Stimulated activated naive CD8-positive, alpha-beta T cell treated with anti-CD3 and anti-CD28 coated beads, Interleukin-15, Interleukin-2, amounts not matched to agents 100 ng/mL and 50 ng/mL, for 24 hours (primary cell): ENCODE measurements at regions not wholly inside any gene's neighbourhood (a gene's known extent, or its start where the extent isn't known, plus 50 kb on each side); places are given as distances from the start of the nearest gene placed in this dataset.
A peak's percentile ranks its signal among the peaks of the same experiment; 100 is the strongest.

Experiments used
- H3K27ac Mint-ChIP-seq: one replicate; pipeline ENCODE4 v1.8.0; 2021; ENCODE audit warnings: mild to moderate bottlenecking, mixed read lengths
- H3K27me3 Mint-ChIP-seq: one replicate; pipeline ENCODE4 v1.8.0; 2021; ENCODE audit warnings: mixed read lengths
- H3K36me3 Mint-ChIP-seq: one replicate; pipeline ENCODE4 v1.8.0; 2021; ENCODE audit warnings: low read depth, mixed read lengths
- H3K4me1 Mint-ChIP-seq: one replicate; pipeline ENCODE4 v1.8.0; 2021; ENCODE audit warnings: low read depth, mixed read lengths
- H3K4me3 Mint-ChIP-seq: one replicate; pipeline ENCODE4 v1.8.0; 2021; ENCODE audit warnings: mild to moderate bottlenecking, mixed read lengths
- H3K9me3 Mint-ChIP-seq: one replicate; pipeline ENCODE4 v1.8.0; 2021; ENCODE audit warnings: mixed read lengths

DNA sequence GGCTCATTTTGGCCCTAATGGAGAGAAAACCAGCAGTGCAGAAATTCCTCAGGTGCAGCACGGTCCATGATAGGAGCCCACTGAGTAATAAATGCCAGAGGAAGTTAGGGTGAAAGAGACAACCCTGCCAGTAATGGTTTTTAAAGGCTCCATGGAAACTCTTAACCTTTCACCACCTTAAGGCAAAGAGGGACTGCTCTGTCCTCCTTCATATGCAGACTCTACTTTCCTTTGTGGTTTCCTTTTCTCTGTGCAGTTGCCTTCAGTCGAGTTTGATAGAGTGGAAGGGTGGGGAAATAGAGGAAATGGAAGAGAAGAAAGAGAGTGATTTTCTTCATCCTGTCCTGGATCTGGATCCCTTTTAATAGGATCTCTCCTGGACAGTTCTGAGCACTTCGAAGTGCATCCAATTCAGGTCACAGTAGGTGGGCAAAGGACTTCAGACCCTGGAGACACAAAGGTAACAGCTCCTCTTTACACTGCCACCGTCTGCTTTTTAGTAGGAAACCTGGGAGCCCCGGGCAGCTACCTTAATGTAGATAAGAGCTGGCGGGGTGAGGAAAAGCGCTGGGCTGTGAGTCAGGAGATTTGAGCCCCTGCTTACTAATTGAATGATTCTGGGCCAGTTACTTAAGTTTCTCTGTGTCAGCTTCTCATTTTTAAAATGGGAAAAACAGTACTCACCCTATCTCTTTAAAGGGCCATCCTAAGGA lies 294.8 kb downstream of the KCNRG start:
- Mint-ChIP-seq H3K27ac (peak overlapping the region; percentile 76), H3K4me1 (peaks cover 16% of the 10 kb centered on the region), H3K4me3 (peak overlapping the region; percentile 38), H3K36me3 (no peaks in the 10 kb centered on the region), H3K27me3 (peaks cover 21% of the 10 kb centered on the region), H3K9me3 (no peaks in the 10 kb centered on the region)

DNA sequence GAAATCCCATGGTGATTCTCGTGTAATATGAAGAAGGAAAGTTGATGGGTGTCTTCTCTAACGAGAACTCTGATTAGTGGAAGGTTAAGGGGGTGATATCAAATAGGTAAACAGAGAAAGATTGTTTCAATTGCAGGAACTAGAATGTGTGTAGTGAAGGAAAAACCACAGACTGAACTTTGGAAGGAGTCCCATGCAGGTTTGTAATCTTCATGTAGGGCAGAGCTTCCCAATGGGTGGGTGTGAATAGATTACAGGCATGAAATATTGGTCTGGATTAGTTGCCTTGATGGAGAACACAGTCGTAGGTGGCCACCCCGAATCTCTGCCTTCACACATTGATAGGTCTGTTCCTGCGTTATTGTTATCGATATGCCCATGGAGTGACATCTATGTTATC lies 295.5 kb downstream of the KCNRG start:
- Mint-ChIP-seq H3K27me3 (peaks cover 18% of the 10 kb centered on the region), H3K27ac (no peak overlapping the region), H3K36me3 (no peaks in the 10 kb centered on the region), H3K9me3 (no peaks in the 10 kb centered on the region), H3K4me1 (peaks cover 16% of the 10 kb centered on the region), H3K4me3 (no peak overlapping the region)

DNA sequence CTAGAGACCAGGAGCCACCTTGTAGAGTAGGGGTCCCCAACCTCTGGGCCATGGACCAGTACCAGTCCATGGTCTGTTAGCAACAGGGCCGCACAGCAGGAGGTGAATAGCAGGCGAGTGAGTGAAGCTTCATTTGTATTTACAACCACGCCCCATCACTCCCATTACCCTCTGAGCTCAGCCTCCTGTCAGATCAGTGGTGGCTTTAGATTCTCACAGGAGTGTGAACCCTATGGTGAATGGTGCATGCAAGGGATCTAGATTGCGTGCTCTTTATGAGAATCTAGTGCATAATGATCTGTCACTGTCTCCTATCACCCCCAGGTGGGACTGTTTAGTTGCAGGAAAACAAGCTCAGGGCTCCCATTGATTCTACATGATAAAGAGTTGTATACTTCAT lies 303.6 kb downstream of the KCNRG start:
- Mint-ChIP-seq H3K4me1 (peaks cover 27% of the 10 kb centered on the region), H3K27me3 (no peaks in the 10 kb centered on the region), H3K4me3 (no peak overlapping the region), H3K27ac (no peak overlapping the region), H3K9me3 (peaks cover 3% of the 10 kb centered on the region), H3K36me3 (no peaks in the 10 kb centered on the region)

DNA sequence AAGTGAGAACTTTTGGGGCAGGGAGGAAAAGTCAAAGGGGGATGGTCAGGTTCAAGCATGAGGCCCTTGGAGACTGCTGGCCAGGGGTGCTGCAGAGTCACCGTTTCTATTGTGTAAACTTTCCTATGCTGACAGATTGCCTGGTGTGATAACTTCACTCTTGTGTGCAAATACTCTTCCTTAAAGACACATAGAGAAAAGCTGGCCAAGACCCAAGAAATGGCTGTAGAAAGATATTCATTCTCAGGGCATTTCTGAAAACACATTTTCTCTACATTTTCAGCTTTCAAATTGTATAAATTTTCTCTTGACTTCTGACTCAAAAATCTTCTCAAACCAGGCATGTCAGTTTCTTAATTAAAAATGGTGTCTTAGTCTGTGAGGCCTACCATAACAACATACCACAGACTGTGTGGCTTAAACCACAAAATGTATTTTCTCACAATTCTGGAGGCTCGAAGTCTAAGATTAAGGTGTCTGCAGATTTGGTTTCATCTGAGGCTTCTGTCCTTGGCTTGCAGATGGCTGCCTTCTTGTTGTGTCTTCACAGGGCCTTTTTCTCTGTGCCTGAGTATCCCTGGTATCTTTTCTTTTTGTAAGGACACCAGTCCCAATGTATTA lies 304.5 kb downstream of the KCNRG start:
- Mint-ChIP-seq H3K4me3 (no peak overlapping the region), H3K36me3 (no peaks in the 10 kb centered on the region), H3K4me1 (peaks cover 33% of the 10 kb centered on the region), H3K9me3 (peaks cover 7% of the 10 kb centered on the region), H3K27me3 (no peaks in the 10 kb centered on the region), H3K27ac (no peak overlapping the region)

DNA sequence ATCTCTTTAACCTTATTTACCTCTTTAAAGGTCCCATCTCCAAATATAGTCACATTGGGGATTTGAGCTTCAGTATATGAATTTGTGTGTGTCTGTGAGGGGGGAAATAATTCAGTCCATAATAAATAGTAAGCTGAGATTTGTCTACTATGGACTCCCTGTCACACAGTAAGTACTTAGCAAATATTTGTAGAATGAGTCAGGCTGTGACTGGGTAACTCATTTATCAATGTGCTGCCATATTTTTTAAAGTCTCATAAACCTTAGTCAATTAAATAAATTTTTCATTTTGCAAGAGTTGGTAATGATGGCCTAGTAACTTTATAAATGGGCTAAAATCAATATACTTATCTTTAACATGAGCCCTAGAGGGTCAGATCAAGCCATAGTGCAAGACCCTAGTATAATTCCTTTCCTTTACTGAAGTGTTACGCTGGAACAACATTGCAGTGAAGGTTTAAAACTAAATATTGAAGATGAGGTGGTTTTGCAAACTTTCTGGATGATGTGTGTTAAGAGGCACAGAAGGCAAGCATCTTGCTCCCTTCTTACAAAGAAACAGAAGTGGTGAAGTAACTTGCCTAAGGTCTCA lies 305.1 kb downstream of the KCNRG start:
- H3K4me3 Mint-ChIP-seq: no peak overlapping the region
- H3K27me3 Mint-ChIP-seq: no peaks in the 10 kb centered on the region
- no peaks in the 10 kb centered on the region for H3K36me3 Mint-ChIP-seq
- H3K9me3 Mint-ChIP-seq: peaks cover 7% of the 10 kb centered on the region
- H3K27ac Mint-ChIP-seq: no peak overlapping the region
- peaks cover 33% of the 10 kb centered on the region for H3K4me1 Mint-ChIP-seq

DNA sequence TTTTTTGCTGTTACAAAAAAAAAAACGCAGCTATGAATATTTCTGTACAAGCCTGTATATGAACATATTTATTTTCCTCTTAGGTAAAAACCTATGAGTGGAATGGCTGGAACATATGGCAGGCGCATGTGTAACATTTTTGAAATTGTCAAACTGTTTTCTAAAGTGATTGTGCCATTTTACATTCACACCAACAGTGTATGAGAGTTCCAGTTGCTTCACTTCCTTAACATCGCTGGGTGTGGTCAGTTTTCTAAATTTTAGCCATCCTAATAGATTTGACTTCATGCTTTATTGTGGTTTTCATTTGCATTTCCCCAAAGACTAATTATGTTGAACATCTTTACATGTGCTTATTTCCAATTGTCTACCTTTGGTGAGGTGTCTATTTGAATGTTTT lies 306.8 kb downstream of the KCNRG start:
- Mint-ChIP-seq H3K27ac (no peak overlapping the region), H3K4me3 (no peak overlapping the region), H3K9me3 (peaks cover 12% of the 10 kb centered on the region), H3K27me3 (peaks cover 3% of the 10 kb centered on the region), H3K4me1 (peaks cover 33% of the 10 kb centered on the region), H3K36me3 (no peaks in the 10 kb centered on the region)

DNA sequence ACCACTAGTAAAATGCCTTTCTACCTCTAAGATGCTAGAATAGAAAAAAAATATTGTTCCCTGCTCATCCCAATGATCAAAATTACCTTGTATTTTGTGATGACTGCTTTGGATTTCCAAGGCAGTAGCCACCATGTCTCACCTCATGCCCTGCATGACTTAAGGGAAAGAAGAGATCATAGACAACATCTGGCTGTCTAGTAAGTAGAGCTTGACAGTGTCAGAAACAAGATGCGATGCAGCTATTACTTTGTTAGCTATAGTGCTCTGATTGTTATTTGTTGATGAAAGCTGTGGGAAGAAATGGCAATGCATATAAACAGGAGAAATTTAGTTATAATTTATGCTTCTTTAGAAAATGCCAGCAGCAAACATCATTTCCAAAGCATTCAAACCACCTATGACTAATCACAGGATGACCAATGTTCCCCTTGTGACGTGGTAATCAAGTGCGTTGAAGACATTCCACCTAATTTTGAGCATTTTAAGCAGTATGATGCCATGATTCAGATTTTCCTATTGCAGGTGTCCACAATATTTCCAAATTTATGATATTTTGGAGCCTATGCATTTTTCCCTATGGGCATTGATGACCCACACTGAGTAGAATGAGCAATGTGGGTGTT lies 308.3 kb downstream of the KCNRG start:
- peaks cover 33% of the 10 kb centered on the region for H3K4me1 Mint-ChIP-seq
- no peaks in the 10 kb centered on the region for H3K36me3 Mint-ChIP-seq
- H3K9me3 Mint-ChIP-seq: peaks cover 12% of the 10 kb centered on the region
- H3K27ac Mint-ChIP-seq: peak overlapping the region; percentile 22
- H3K4me3 Mint-ChIP-seq: no peak overlapping the region
- H3K27me3 Mint-ChIP-seq: peaks cover 3% of the 10 kb centered on the region

DNA sequence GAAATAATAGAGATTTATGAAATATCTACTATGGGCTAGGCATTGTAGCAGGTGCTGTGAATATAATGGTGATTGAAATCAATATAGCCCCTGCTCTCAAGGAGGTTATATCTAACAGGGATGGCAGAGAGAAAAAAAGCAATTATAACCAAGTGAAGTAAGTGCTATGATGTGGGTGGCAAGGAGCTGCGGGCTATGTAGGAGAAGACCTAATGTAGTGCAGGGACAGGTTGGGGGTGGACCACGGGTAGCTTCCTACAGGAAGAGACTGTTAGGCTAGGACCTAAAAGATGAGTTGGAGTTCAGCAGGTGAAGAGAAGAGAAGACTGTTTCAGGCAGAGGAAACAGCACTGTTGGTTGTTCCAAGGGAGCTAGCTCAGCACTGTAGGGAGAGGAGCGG lies 311.0 kb downstream of the KCNRG start:
- Mint-ChIP-seq H3K27ac (no peak overlapping the region), H3K9me3 (peaks cover 12% of the 10 kb centered on the region), H3K4me3 (no peak overlapping the region)

DNA sequence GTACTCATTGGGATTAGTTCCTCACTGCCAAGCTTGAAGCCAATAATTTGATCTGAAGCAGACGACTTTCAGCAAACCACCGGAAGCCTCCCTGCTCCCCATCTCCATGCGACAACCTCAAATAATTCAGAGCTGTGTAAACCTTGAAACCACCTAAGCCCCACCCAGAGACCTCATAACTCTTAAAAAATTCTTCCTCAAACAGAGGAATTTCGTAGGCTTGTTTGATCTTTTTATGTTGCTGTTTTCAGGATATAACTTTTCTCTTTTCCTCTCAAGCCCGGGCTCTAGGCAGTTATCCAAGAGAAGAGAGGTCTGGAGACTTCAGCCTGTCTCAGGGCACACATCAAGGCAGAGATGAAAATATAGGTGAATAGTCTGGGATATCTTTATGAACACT lies 311.6 kb downstream of the KCNRG start:
- Mint-ChIP-seq H3K4me3 (no peak overlapping the region), H3K9me3 (peaks cover 12% of the 10 kb centered on the region), H3K36me3 (no peaks in the 10 kb centered on the region), H3K4me1 (peaks cover 13% of the 10 kb centered on the region), H3K27ac (no peak overlapping the region), H3K27me3 (peaks cover 3% of the 10 kb centered on the region)

More for the DNA sequence above, 311.0 kb downstream of the KCNRG start:
- Mint-ChIP-seq H3K4me1 (peaks cover 13% of the 10 kb centered on the region), H3K36me3 (no peaks in the 10 kb centered on the region), H3K27me3 (peaks cover 3% of the 10 kb centered on the region)

DNA sequence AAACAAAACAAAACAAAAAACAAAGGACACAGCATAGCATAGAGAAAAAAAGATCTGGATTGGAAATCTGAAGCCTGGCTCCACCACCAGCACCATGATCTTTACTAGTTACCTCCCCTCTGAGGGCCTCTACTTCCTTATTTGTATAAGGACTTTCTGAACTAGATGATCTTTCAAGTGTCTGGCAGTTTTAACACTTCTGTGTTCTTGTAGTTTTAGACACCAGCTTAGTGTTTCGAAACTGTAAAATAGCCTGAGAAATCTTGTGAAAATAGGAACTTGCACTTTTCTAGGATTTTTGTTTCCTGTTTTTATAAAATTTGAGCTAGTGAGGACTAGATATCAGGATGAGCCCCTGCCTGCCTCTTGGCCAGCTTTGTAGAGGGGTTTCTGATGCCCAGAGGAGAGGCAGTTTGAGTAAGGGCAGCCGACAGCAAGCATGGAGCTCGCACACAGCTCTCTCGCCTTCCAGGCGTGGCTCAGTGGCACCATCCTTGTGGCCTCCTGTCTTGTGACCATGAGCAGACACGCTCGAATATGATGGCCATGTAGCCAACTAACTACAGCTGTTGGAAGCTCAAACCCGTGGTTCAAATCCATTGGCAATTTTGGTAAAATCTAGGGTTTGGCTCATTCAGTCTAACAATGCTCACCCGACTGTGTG lies 319.0 kb downstream of the KCNRG start:
- no peaks in the 10 kb centered on the region for H3K36me3 Mint-ChIP-seq
- no peak overlapping the region for H3K27ac Mint-ChIP-seq
- peaks cover 3% of the 10 kb centered on the region for H3K27me3 Mint-ChIP-seq
- H3K9me3 Mint-ChIP-seq: no peaks in the 10 kb centered on the region
- no peak overlapping the region for H3K4me3 Mint-ChIP-seq
- H3K4me1 Mint-ChIP-seq: no peaks in the 10 kb centered on the region

DNA sequence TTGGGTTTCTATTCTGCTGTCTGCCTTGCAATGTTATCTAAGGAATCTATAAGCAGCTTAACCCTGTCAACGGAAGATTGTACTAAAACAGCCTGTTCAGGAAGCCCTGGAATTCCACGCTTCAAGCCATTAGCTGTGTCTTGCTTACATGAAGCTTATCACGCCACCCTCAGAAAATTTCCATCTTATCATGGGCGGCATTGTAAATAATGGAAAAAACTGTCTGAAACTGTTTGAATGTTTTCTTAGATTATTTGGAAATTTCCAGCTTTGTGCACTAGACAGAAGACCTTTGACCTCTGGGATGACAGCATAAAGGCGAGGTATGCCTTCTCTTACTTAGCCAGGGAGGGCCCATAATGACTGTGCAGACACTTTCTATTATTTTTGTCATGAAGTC lies 319.7 kb downstream of the KCNRG start:
- H3K4me3 Mint-ChIP-seq: no peak overlapping the region
- H3K27ac Mint-ChIP-seq: no peak overlapping the region
- no peaks in the 10 kb centered on the region for H3K9me3 Mint-ChIP-seq
- H3K36me3 Mint-ChIP-seq: no peaks in the 10 kb centered on the region
- peaks cover 6% of the 10 kb centered on the region for H3K27me3 Mint-ChIP-seq
- H3K4me1 Mint-ChIP-seq: no peaks in the 10 kb centered on the region

DNA sequence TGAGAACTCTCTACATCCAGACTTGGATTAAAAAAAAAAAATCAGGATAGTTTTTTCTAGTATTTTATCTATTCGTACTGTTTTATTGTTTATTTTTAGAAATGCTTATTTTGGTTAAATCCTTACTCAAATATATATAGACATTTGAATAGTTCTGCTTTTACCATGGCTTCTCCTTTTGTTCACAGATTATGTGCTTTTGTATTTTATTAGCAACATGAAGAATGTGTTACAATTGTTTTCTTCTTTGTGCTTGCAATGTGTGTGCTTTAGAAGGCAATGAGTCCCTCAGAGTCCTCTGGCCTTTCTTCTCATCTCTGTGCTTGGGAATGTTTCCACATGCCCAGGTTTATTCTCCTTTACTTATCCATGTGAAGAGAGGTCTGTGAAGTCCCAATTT lies 324.0 kb downstream of the KCNRG start:
- Mint-ChIP-seq H3K36me3 (no peaks in the 10 kb centered on the region), H3K4me1 (no peaks in the 10 kb centered on the region), H3K9me3 (no peaks in the 10 kb centered on the region), H3K4me3 (no peak overlapping the region), H3K27ac (no peak overlapping the region), H3K27me3 (peaks cover 3% of the 10 kb centered on the region)

DNA sequence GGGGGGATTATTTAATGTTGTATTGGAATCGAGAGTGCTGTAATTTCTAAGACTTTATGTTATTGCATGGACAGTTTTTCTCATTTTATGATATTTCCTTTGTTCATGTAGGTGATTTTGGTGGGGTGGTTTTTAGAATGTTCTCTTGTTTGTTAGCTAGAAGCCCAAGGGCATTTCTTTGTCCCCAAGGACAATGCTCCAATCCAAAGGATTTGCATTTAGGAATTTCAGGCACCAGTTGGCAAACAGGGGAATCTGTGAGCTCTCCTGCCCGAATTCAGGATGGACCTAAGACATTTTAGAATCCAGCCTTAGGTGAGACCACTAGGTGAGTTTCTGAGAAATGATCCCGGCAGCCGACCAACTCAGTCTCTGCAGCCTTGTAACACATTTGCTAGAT lies 324.9 kb downstream of the KCNRG start:
- Mint-ChIP-seq H3K9me3 (no peaks in the 10 kb centered on the region), H3K36me3 (no peaks in the 10 kb centered on the region), H3K4me3 (no peak overlapping the region), H3K4me1 (peaks cover 4% of the 10 kb centered on the region), H3K27me3 (peaks cover 3% of the 10 kb centered on the region), H3K27ac (no peak overlapping the region)

DNA sequence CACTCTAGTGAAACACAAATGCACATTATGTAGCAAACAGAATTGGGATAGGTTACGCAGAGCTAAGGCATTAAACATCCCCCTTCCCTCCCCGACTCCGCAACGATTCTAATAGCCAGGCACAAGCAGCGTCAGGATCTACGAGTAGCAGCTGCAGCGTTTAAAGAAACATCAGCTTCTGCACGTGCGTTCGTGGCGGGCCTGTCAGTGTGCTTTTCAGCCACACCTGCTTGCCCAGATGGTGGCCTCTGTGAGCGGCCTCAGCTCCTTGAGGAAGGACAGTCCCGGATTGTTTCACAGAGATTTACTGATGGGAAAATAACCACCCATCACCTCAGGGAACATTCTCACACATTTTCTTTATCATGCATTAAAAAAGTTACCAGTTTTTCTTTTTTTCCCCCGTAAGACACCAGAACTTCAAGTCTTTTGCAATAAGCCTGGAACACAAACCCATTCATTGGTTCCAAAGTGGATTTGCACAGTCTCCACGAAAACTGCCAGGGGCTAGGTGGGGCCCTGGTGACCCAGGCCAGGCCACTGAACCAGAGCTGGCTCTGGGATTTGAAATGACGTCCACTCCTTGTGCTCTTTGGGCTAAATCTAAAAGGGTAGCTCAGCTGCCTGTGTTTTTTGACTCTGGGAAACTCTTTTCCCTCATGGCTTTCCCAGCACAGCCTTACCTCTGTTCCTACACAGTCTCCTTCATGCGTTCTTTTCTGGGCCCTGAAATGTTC lies 325.5 kb downstream of the KCNRG start:
- Mint-ChIP-seq H3K9me3 (no peaks in the 10 kb centered on the region), H3K36me3 (no peaks in the 10 kb centered on the region), H3K27ac (no peak overlapping the region), H3K4me3 (no peak overlapping the region), H3K27me3 (peaks cover 3% of the 10 kb centered on the region), H3K4me1 (peaks cover 4% of the 10 kb centered on the region)
